Parathyroid adenoma (tissue), 2 donors: ENCODE measurements at regions not wholly inside any gene's neighbourhood (a gene's known extent, or its start where the extent isn't known, plus 50 kb on each side); places are given as distances from the start of the nearest gene placed in this dataset.

ENCODE experiments used
- H2AFZ ChIP-seq: fragments of 300-600 bp; sonication (generic); one replicate; pipeline ENCODE4 v1.7.0; 2017; ENCODE audit warnings: antibody characterized with exemption, mild to moderate bottlenecking
- H3K27ac ChIP-seq: fragments of 300-600 bp; sonication (generic); one replicate; pipeline ENCODE4 v1.7.0; 2017
- H3K27me3 ChIP-seq: fragments of 300-600 bp; sonication (generic); one replicate; pipeline ENCODE4 v1.7.0; 2017; ENCODE audit warnings: low read length; ENCODE audit not compliant: control insufficient read depth, insufficient read depth
- H3K36me3 ChIP-seq: fragments of 300-600 bp; sonication (generic); one replicate; pipeline ENCODE4 v1.7.0; 2017; ENCODE audit warnings: low read length; ENCODE audit not compliant: control insufficient read depth, insufficient read depth
- H3K4me1 ChIP-seq: fragments of 300-600 bp; sonication (generic); one replicate; pipeline ENCODE4 v1.7.0; 2017; ENCODE audit warnings: control low read depth
- H3K4me2 ChIP-seq: fragments of 300-600 bp; sonication (generic); one replicate; pipeline ENCODE4 v1.7.0; 2017; ENCODE audit warnings: low read length
- H3K4me3 ChIP-seq: fragments of 300-600 bp; sonication (generic); one replicate; pipeline ENCODE4 v1.7.0; 2017; ENCODE audit warnings: low read depth, low read length
- H3K79me2 ChIP-seq: fragments of 300-600 bp; sonication (generic); one replicate; pipeline ENCODE4 v1.7.0; 2017; ENCODE audit warnings: control low read depth
- H3K9ac ChIP-seq: fragments of 300-600 bp; sonication (generic); one replicate; pipeline ENCODE4 v1.7.0; 2017; ENCODE audit warnings: mild to moderate bottlenecking
- H3K9me3 ChIP-seq: fragments of 300-600 bp; sonication (generic); one replicate; pipeline ENCODE4 v1.7.0; 2017; ENCODE audit warnings: low read length; ENCODE audit not compliant: control insufficient read depth
- CTCF ChIP-seq: fragments of 300-600 bp; sonication (generic); IDR thresholded peaks from one replicate; pipeline ENCODE4 v1.7.0; 2017; ENCODE audit warnings: antibody characterized with exemption, mild to moderate bottlenecking
- donor health status: primary hyperparathyroidism.

- Histone ChIP-seq H3K9me3 (no peaks in the 10 kb centered on the region), H3K36me3 (no peaks in the 10 kb centered on the region), H3K4me3 (no peak overlapping the region), H3K4me1 (no peaks in the 10 kb centered on the region), H2AFZ (no peak overlapping the region), H3K79me2 (no peaks in the 10 kb centered on the region), H3K27me3 (no peaks in the 10 kb centered on the region), H3K9ac (no peak overlapping the region), H3K27ac (no peak overlapping the region), H3K4me2 (no peak overlapping the region)
- TF ChIP-seq CTCF = no peak
These were observed 221.8 kb upstream of the CHRM3 start for GRCh38 chr1:239164451-239165180.

GRCh38 chr1:239155466-239156091 lies 230.8 kb upstream of the CHRM3 start:
- no peak overlapping the region for H3K27ac ChIP-seq
- no peak overlapping the region for H3K4me3 ChIP-seq
- TF ChIP-seq CTCF = no peak

GRCh38 chr1:239151937-239152336 lies 234.4 kb upstream of the CHRM3 start:
- Histone ChIP-seq H3K36me3 (no peaks in the 10 kb centered on the region), H3K9ac (no peak overlapping the region), H3K4me2 (no peak overlapping the region), H3K4me1 (no peaks in the 10 kb centered on the region), H3K27ac (no peak overlapping the region), H3K79me2 (no peaks in the 10 kb centered on the region), H3K27me3 (no peaks in the 10 kb centered on the region), H3K4me3 (no peak overlapping the region), H2AFZ (no peak overlapping the region), H3K9me3 (no peaks in the 10 kb centered on the region)
- TF ChIP-seq CTCF = no peak

More at GRCh38 chr1:239155466-239156091, 230.8 kb upstream of the CHRM3 start:
- Histone ChIP-seq H3K27me3 (no peaks in the 10 kb centered on the region), H3K79me2 (no peaks in the 10 kb centered on the region), H3K4me1 (no peaks in the 10 kb centered on the region), H3K4me2 (no peak overlapping the region), H2AFZ (no peak overlapping the region), H3K9me3 (no peaks in the 10 kb centered on the region), H3K9ac (no peak overlapping the region), H3K36me3 (no peaks in the 10 kb centered on the region)

GRCh38 chr1:239140968-239141367 lies 245.4 kb upstream of the CHRM3 start:
- Histone ChIP-seq H3K9ac (no peak overlapping the region), H2AFZ (no peak overlapping the region), H3K4me1 (no peaks in the 10 kb centered on the region), H3K4me3 (no peak overlapping the region), H3K4me2 (no peak overlapping the region), H3K27ac (no peak overlapping the region), H3K79me2 (no peaks in the 10 kb centered on the region), H3K36me3 (no peaks in the 10 kb centered on the region), H3K27me3 (no peaks in the 10 kb centered on the region), H3K9me3 (no peaks in the 10 kb centered on the region)
- no peak for TF ChIP-seq CTCF
